Upper lobe of right lung (tissue), 1 donor: ENCODE measurements at regions not wholly inside any gene's neighbourhood (a gene's known extent, or its start where the extent isn't known, plus 50 kb on each side); places are given as distances from the start of the nearest gene placed in this dataset.
A peak's percentile ranks its signal among the peaks of the same experiment; 100 is the strongest.

Source experiments
- ATAC-seq: fragments of 200-7000 bp; cut with Tn5 transposase; one replicate; pipeline ENCODE4 v1.9.1; 2020; ENCODE audit warnings: mild to moderate bottlenecking, moderate library complexity
- DNase-seq: peaks from one replicate; pipeline ENCODE4 v3.0.0-alpha.2; 2020
- H3K27ac ChIP-seq: fragments of 200-600 bp; one replicate; pipeline ENCODE4 v1.8.0; 2022
- H3K27me3 ChIP-seq: fragments of 200-600 bp; one replicate; pipeline ENCODE4 v1.8.0; 2022; ENCODE audit warnings: mild to moderate bottlenecking
- H3K36me3 ChIP-seq: fragments of 200-600 bp; one replicate; pipeline ENCODE4 v1.8.0; 2022
- H3K4me1 ChIP-seq: fragments of 200-600 bp; one replicate; pipeline ENCODE4 v1.8.0; 2022
- H3K4me3 ChIP-seq: fragments of 200-600 bp; one replicate; pipeline ENCODE4 v1.8.0; 2022; ENCODE audit warnings: mild to moderate bottlenecking
- H3K9me3 ChIP-seq: fragments of 200-600 bp; one replicate; pipeline ENCODE4 v1.8.0; 2022
- CTCF ChIP-seq: fragments of 200-600 bp; IDR thresholded peaks from one replicate; pipeline ENCODE4 v1.8.0; 2022; ENCODE audit warnings: antibody characterized with exemption
- intact Hi-C: fragments of 100-400 bp; cut with DNase I; formaldehyde crosslinking; loops from one replicate; pipeline ENCODE4 v1.11.0; 2022
- donor health status: DM: no; HTN: yes; CAD: no; lungs with severe emphysema.

GRCh38 chr1:234529950-234530237 lies 50.9 kb upstream of the TARBP1 start:
- no peak overlapping the region for H3K27ac ChIP-seq
- no peaks in the 10 kb centered on the region for H3K36me3 ChIP-seq
- no peaks in the 10 kb centered on the region for H3K9me3 ChIP-seq
- intact Hi-C loops: no loop called here
- ATAC-seq: no peak
- no peak for TF ChIP-seq CTCF
- H3K4me1 ChIP-seq: peaks cover 66% of the 10 kb centered on the region
- H3K4me3 ChIP-seq: no peak overlapping the region
- no peak for DNase-seq
- no peaks in the 10 kb centered on the region for H3K27me3 ChIP-seq

- H3K4me1 ChIP-seq: peaks cover 63% of the 10 kb centered on the region
- H3K9me3 ChIP-seq: no peaks in the 10 kb centered on the region
- H3K27me3 ChIP-seq: no peaks in the 10 kb centered on the region
- no peak overlapping the region for H3K4me3 ChIP-seq
- intact Hi-C loops: no loop called here
- H3K27ac ChIP-seq: peak overlapping the region; percentile 43
- DNase-seq (no peak), ATAC-seq (no peak)
- H3K36me3 ChIP-seq: no peaks in the 10 kb centered on the region
- no peak for TF ChIP-seq CTCF
Observed at GRCh38 chr1:234529095-234529949, 50.3 kb upstream of the TARBP1 start.
